ENCODE measurements at regions not wholly inside any gene's neighbourhood (a gene's known extent, or its start where the extent isn't known, plus 50 kb on each side); places are given as distances from the start of the nearest gene placed in this dataset.

DNA sequence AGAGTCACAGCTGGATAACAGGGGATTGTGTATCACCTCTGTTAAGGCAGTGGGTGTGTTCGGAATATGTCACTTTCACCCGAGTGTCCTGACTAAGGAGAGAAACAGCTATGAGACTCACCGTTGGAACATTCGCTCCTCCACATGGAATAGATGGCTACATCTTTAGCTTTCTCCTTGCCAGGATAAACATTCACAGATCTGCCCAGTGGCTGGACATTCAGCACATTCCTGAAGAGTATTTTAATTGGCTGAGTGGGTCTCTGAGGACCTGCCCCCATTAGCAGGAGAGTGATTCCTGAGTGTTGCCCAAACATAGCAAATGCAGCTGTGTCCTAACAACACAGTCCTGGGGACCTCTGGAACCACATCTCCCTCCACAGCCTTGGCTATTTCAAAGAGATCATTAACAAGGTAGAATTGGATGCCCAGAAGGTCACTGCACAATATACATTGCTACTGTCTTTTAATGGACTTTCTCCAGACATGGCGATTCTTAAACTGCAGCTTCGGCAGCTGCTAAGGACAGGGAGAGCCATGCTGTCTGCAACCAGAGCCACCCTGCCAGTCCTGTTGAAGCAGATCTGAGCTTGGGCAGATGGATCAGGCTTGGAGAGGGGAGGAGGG lies 435.0 kb upstream of the CADM1 start:
- WGBS, 2 experiments (ENCODE audit: insufficient coverage in 1 of 2, insufficient read length in 1 of 2) = 89% methylated on average over 4 to 6 of the region's 6 CpGs
- H3K4me3 ChIP-seq (ENCODE audit: low read length) = no peak overlapping the region
- no peaks in the 10 kb centered on the region for H3K9me3 ChIP-seq (ENCODE audit: control insufficient read depth, low read length)
- H3K9ac ChIP-seq (ENCODE audit: extremely low read depth, low read length, poor library complexity, severe bottlenecking) = no peak overlapping the region
- H3K36me3 ChIP-seq (ENCODE audit: control insufficient read depth, insufficient read depth, low read length) = no peaks in the 10 kb centered on the region
- Mint-ChIP-seq H3K27ac (no peak overlapping the region), H3K9me3 (no peaks in the 10 kb centered on the region), H3K36me3 (ENCODE audit: low read depth) (no peaks in the 10 kb centered on the region), H3K4me3 (no peak overlapping the region), H3K4me1 (no peaks in the 10 kb centered on the region), H3K27me3 (ENCODE audit: insufficient read depth) (peaks cover 29% of the 10 kb centered on the region)
- TF ChIP-seq, protein P1, sequence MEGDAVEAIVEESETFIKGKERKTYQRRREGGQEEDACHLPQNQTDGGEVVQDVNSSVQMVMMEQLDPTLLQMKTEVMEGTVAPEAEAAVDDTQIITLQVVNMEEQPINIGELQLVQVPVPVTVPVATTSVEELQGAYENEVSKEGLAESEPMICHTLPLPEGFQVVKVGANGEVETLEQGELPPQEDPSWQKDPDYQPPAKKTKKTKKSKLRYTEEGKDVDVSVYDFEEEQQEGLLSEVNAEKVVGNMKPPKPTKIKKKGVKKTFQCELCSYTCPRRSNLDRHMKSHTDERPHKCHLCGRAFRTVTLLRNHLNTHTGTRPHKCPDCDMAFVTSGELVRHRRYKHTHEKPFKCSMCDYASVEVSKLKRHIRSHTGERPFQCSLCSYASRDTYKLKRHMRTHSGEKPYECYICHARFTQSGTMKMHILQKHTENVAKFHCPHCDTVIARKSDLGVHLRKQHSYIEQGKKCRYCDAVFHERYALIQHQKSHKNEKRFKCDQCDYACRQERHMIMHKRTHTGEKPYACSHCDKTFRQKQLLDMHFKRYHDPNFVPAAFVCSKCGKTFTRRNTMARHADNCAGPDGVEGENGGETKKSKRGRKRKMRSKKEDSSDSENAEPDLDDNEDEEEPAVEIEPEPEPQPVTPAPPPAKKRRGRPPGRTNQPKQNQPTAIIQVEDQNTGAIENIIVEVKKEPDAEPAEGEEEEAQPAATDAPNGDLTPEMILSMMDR (conservative IDR thresholded peaks at IDR 0.05) = no peak
- H3K4me1 ChIP-seq (ENCODE audit: control insufficient read depth, insufficient read depth, low read length) = no peaks in the 10 kb centered on the region
- H3K27me3 ChIP-seq (ENCODE audit: control insufficient read depth, insufficient read depth, low read length, poor library complexity, severe bottlenecking) = peaks cover 26% of the 10 kb centered on the region
- DNase-seq = no peak
- H3K27ac ChIP-seq (ENCODE audit: low read depth, low read length) = no peak overlapping the region

DNA sequence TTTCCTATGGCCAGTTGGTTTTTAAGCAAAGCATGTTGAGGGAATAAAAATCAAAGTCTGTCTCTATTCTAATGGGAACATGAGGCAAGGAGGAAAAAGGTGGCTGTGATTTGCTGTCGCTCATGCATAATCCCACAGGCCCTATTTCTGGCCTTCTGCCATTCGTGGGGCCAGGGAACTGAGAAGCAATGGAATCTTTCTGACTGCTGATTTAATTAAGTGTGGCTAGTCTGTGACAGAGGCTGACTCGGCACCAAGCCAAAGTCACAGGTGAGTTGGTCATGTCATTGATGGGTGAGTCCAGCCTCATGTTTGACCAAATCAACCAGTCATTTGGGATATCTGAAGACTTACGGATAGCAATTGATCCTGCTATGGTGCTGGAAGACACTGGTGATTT lies 429.3 kb upstream of the CADM1 start:
- H3K27me3 ChIP-seq (ENCODE audit: control insufficient read depth, insufficient read depth, low read length, poor library complexity, severe bottlenecking) = no peaks in the 10 kb centered on the region
- no peak overlapping the region for H3K4me3 ChIP-seq (ENCODE audit: low read length)
- H3K4me3 Mint-ChIP-seq = no peak overlapping the region
- H3K4me1 Mint-ChIP-seq = peaks cover 11% of the 10 kb centered on the region
- H3K36me3 Mint-ChIP-seq (ENCODE audit: low read depth) = no peaks in the 10 kb centered on the region
- peaks cover 4% of the 10 kb centered on the region for H3K4me1 ChIP-seq (ENCODE audit: control insufficient read depth, insufficient read depth, low read length)
- no peaks in the 10 kb centered on the region for H3K9me3 Mint-ChIP-seq
- 99 to 100% methylated on average over 2 to 4 of the region's 4 CpGs for WGBS, 2 experiments (ENCODE audit: insufficient coverage in 1 of 2, insufficient read length in 1 of 2)
- H3K36me3 ChIP-seq (ENCODE audit: control insufficient read depth, insufficient read depth, low read length) = no peaks in the 10 kb centered on the region
- no peak for DNase-seq
- H3K9me3 ChIP-seq (ENCODE audit: control insufficient read depth, low read length) = no peaks in the 10 kb centered on the region
- no peak overlapping the region for H3K27ac Mint-ChIP-seq
- no peak overlapping the region for H3K9ac ChIP-seq (ENCODE audit: extremely low read depth, low read length, poor library complexity, severe bottlenecking)
- TF ChIP-seq, protein P1 (conservative IDR thresholded peaks at IDR 0.05) = no peak
- no peak overlapping the region for H3K27ac ChIP-seq (ENCODE audit: low read depth, low read length)
- H3K27me3 Mint-ChIP-seq (ENCODE audit: insufficient read depth) = peaks cover 17% of the 10 kb centered on the region

DNA sequence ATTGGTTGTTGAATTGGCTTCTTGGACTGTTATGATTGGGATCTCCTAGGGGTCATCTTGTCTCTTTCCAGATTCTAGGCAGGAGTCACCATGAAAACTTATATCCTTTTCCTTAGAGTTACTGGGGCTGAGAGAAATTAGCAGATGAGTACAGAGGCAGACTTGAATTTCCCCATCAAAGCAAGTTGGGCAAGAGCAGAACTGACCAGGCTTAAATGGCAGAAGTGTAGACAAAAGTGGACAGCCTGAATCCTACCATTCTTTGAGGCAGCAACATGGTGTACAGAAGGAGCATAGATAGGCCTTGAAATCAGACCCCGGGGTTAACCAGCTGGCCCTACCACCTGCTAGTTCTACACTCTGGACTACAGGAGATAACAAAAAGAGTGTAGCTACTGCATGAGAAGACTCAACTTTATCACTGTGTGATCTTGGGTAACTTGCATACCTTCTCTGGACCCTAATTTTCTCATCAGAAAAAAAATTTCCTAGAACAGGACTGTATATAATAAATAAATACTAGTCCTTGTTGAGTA lies 427.4 kb upstream of the CADM1 start:
- Histone ChIP-seq H3K27ac (ENCODE audit: low read depth, low read length) (no peak overlapping the region), H3K9ac (ENCODE audit: extremely low read depth, low read length, poor library complexity, severe bottlenecking) (no peak overlapping the region), H3K4me1 (ENCODE audit: control insufficient read depth, insufficient read depth, low read length) (peaks cover 4% of the 10 kb centered on the region), H3K4me3 (ENCODE audit: low read length) (no peak overlapping the region), H3K9me3 (ENCODE audit: control insufficient read depth, low read length) (no peaks in the 10 kb centered on the region), H3K27me3 (ENCODE audit: control insufficient read depth, insufficient read depth, low read length, poor library complexity, severe bottlenecking) (no peaks in the 10 kb centered on the region), H3K36me3 (ENCODE audit: control insufficient read depth, insufficient read depth, low read length) (no peaks in the 10 kb centered on the region)
- Mint-ChIP-seq H3K9me3 (no peaks in the 10 kb centered on the region), H3K27ac (no peak overlapping the region), H3K4me1 (peaks cover 11% of the 10 kb centered on the region), H3K27me3 (ENCODE audit: insufficient read depth) (peaks cover 14% of the 10 kb centered on the region), H3K4me3 (no peak overlapping the region), H3K36me3 (ENCODE audit: low read depth) (no peaks in the 10 kb centered on the region)
- WGBS, 2 experiments (ENCODE audit: insufficient coverage in 1 of 2, insufficient read length in 1 of 2) = 88% methylated on average over 1 of the region's 1 CpG; no CpG with 5 or more reads in 1 of the 2 experiments
- TF ChIP-seq, protein P1 (conservative IDR thresholded peaks at IDR 0.05) = no peak
- no peak for DNase-seq

Measured in endodermal cell (in vitro differentiated cells).